ENCODE measurements at regions not wholly inside any gene's neighbourhood (a gene's known extent, or its start where the extent isn't known, plus 50 kb on each side); places are given as distances from the start of the nearest gene placed in this dataset.
"Not testable (repeated sequence)": the region's sequence is repeated elsewhere in the genome, so short reads cannot be mapped to it uniquely, and the experiment has no call there.

GRCh38 chr1:185393205-185393604, 76.2 kb upstream of the IVNS1ABP start:
- DNase-seq = no peak

- DNase-seq = no peak
Measured at GRCh38 chr1:185388815-185389214, 71.8 kb upstream of the IVNS1ABP start.

- no peak for DNase-seq
Measured at GRCh38 chr1:185388346-185388745, 71.3 kb upstream of the IVNS1ABP start.

- no peak for DNase-seq
Measured at GRCh38 chr1:185385991-185386390, 68.9 kb upstream of the IVNS1ABP start.

GRCh38 chr1:185383805-185384204, 66.8 kb upstream of the IVNS1ABP start:
- DNase-seq = not testable (repeated sequence)

- no peak for DNase-seq
Measured at GRCh38 chr1:185377831-185378230, 60.8 kb upstream of the IVNS1ABP start.

- DNase-seq = peak; percentile 38
Measured at GRCh38 chr1:185376840-185377635, 60.0 kb upstream of the IVNS1ABP start.

GRCh38 chr1:185376288-185376687, 59.2 kb upstream of the IVNS1ABP start:
- no peak for DNase-seq

- peak; percentile 79 for DNase-seq
Measured at GRCh38 chr1:185375583-185375982, 58.5 kb upstream of the IVNS1ABP start.

- DNase-seq = peak; percentile 66
Measured at GRCh38 chr1:185373813-185374529, 56.9 kb upstream of the IVNS1ABP start.

GRCh38 chr1:185369786-185370185, 52.7 kb upstream of the IVNS1ABP start:
- no peak for DNase-seq

- DNase-seq = no peak
Measured at GRCh38 chr1:185368913-185369491, 52.0 kb upstream of the IVNS1ABP start.

- DNase-seq = no peak
Measured at GRCh38 chr1:185368313-185368855, 51.3 kb upstream of the IVNS1ABP start.

GRCh38 chr1:185367218-185367617, 50.2 kb upstream of the IVNS1ABP start:
- no peak for DNase-seq
